ENCODE measurements at regions not wholly inside any gene's neighbourhood (a gene's known extent, or its start where the extent isn't known, plus 50 kb on each side); places are given as distances from the start of the nearest gene placed in this dataset.
"Not testable (repeated sequence)": the region's sequence is repeated elsewhere in the genome, so short reads cannot be mapped to it uniquely, and the experiment has no call there.

DNA sequence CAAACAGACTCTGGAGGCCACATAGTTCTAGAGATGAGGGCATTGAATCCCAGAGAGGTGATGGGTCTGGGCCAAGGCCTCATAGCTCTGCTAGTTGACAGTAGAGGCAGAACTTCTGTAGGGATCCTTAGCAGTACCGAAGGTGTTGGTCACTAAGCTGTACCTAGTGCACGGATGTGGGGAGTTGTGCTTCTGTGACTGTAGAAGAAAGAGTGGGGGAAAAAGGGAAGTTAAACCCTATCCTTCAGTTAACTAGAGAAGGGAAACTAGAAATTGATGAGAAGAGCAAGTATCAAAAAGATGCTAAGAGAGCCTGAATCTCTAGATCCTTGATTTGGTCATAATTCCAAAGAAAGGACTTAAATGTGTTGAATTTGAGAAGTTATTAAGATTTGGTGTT, 186.7 kb downstream of the NFKBIZ start:
- DNase-seq (ENCODE audit: low read depth): no peak

GRCh38 chr3:102036472-102036871, 187.2 kb downstream of the NFKBIZ start:
- DNase-seq (ENCODE audit: low read depth): no peak

DNA sequence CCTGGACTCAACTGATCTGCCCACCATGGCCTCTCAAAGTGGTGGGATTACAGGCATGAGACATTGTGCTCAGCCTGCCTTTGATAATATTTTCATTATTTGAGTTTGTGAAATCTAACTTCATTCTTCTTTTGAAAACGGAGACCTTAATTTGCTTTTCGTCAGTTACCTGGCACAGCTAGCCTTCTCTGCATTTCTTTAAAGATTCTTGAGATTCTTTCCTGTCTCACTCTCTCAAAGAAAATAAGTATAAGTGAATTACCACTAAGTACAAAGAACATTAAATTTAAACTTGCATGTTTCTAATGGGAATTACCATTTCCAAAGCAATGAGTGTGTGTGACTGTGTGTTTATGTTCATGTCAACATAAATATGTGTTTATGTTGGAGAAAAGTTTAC, 187.9 kb downstream of the NFKBIZ start:
- no peak for DNase-seq (ENCODE audit: low read depth)

GRCh38 chr3:102037791-102038190, 188.5 kb downstream of the NFKBIZ start:
- no peak for DNase-seq (ENCODE audit: low read depth)

DNA sequence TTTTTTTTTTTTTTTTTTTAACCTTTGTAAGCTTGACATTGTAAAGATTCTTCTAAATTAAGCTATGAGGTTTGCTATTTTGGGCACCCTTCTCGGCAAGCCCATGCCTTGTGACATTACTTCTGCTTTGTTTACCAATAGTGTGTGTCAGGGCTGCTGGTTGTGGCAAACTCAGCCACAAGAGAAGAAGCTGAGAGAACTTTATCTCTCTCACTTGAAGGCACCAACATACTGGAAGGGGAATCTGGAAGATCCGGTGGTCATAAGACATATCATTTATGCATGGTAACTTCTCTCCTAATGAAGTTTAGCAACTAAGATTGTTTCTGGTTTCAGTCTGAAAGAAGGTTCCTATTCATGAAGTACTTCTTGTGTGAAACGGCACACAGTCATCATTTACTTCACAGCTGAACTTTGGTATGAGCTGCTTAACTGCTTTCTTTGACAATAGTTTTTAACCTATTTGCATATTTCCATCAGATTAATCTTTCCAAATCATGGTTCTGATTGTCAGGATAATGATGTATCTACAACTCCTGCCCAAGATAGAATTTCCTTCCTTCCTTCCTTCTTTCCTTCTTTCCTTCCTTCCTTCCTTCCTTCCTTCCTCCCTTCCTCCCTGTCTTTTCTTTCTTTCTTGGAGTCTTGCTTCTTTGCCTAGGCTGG, 189.3 kb downstream of the NFKBIZ start:
- DNase-seq (ENCODE audit: low read depth): no peak

GRCh38 chr3:102040144-102040543, 190.8 kb downstream of the NFKBIZ start:
- not testable (repeated sequence) for DNase-seq (ENCODE audit: low read depth)

GRCh38 chr3:102053375-102053989, 204.2 kb downstream of the NFKBIZ start:
- no peak for DNase-seq (ENCODE audit: low read depth)

DNA sequence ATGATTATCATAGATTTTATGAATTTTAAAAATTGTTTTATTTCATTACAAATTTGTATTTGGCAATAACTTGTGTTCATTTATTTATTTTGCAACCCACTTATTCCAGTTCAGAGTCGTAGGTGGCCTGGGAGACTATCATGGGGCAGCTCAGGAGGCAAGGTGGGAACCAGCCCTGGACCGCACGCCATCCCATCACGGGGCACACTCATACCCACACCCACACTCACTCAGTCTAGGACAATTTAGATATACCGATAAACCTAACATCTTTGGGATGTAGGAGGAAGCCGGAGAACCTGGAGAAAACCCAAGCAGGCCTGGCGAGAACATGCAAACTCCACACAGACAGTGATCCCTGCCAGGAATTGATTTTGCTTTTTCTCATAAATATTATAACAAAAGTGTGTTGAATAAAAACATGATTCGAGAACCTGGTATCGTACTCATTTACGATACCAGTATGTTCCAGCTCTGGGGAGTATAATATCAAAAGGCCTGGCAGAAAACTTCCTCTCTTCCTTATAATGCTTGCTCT, 205.3 kb downstream of the NFKBIZ start:
- no peak for DNase-seq (ENCODE audit: low read depth)

DNA sequence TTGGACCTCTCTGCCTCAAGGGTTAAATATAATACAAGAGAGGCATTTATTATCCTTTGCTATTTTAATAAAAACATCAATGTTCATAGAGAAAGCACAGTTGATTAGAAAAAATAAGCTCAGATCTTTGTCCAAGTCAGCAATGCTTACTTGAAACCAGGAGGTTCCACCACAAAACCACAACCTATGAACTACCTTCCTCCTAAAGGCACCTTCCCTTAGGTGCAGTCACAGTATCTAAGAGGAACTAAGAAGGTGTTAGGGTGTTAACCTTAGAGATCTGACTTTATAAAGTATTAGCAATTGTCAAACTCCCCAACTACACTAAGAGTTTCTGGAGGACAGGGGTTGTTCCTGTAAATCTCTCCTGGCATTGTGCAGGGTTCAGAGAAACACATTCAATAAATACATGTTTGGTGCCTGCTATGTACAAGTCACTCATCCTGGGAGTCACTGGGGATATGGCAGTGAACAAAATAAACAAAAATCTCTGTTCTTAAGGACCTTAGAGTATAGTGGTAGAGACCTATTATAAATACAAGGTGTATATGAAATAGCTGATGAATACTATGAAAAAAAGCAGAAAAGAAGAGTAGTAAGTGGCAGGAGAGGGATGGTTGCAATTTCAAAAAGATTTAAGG, 208.6 kb downstream of the NFKBIZ start:
- DNase-seq (ENCODE audit: low read depth): no peak

DNA sequence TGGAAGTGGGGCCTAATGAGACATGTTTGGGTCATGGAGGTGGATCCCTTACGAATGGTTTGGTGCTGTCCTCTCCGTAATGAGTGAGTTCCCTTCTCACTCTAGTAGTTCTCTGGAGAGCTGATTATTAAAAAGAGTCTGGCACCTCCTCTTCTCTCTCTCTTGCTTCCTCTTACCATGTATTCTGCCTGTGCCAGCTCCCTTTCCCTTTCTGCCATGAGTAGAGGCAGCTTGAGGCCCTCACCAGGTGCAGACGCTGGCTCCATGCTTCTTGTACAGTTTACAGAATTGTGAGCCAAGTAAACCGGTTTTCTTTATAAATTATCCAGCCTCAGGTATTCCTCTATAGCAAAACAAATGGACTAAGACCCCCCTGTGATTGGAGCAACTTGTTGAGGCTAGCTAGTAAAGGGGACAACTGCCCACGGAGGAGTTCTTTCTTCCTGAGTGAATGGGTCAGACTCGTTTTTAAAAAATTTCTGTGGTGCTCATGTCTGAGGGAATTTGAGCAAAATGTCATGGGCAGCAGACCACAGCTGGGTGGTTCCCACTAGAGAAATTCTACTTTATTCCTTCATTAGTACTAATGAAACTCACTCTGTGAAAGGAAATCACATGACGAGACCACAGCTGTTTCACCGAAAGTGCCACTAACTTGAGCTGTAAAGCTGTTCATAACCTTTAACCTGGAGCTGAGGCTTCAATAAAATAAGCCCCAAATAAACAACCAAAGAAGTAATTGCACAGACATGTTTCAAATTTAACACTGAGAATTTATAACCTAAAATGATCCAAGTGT, 210.0 kb downstream of the NFKBIZ start:
- no peak for DNase-seq (ENCODE audit: low read depth)

GRCh38 chr3:102060814-102061213, 211.5 kb downstream of the NFKBIZ start:
- DNase-seq (ENCODE audit: low read depth): no peak

DNA sequence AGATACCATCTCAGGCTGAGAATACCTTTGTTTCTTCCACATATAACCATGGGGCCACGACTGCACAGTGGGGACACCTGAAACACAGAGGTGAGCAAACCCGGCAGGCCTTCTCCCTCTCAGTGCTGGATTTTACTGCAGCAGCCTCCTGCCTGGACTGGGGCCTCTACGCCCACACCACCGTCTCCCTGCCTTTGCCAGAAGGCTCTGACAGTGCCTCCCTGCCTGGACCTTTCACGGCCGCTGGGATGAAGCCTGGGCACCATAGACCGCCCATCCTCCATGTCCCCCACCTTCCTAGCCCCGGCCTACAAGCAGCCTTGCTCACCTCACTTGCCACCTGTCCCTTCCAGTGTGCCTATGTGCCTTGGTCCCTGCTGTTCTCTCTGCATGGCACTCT, 214.3 kb downstream of the NFKBIZ start:
- no peak for DNase-seq (ENCODE audit: low read depth)

DNA sequence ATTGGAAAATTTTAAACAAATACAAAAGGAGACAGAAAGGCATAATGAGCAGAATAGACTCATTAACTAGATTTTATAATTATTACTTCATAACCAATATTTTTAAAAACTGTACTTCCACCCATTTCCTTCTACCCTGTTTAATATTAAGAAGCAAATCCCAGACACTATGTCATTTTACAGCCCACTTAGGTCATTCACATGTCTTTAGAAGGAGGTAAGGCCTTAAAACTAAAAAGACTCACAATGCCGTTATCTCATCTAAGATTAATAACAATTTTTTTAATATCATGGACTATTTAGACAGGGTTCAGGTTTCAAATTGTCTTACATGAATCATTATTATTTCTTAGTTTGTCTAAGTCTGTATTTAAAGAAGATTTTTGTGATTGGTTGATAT, 217.2 kb downstream of the NFKBIZ start:
- no peak for DNase-seq (ENCODE audit: low read depth)

DNA sequence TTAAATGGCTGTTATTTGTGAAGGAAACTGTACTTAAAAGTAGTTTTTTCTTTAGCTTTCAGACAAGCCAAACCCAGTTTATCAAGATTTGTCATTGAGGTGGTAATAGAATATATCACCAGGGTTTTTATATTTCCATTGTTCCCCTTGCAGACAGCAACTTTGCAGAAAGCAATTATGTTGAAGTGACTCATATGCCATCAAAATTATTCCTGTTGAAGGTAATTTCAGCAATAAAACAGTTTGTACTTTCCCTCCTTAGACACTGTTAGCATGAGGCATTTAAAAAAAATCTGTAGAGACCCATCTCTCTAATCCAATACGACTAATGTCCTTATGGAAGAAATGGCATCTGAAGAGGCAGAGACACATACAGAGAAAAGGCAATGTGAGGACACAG, 219.0 kb downstream of the NFKBIZ start:
- no peak for DNase-seq (ENCODE audit: low read depth)

- no peak for DNase-seq (ENCODE audit: low read depth)
Measured at GRCh38 chr3:102068736-102069135, 219.4 kb downstream of the NFKBIZ start.

DNA sequence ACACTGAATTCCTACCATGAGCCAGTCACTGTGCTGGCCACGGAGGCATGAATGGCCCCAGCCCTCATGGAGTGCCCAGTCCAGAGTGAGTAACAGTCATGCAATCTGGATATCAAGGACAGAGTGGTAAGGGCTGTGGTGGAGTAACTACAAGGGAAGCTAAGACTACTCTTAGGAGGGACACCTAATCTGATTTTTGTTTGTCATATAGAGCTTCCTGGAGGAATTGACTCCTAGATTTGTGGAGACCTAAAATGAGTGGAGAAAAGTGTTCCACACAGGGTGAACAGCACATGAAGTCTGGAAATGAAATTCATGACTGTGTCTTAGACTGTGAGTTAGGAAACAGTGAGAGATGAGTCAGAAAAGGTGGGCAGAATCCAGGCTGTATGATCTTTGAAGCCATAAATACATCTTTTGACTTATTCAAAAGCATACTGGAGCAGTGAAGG, 219.9 kb downstream of the NFKBIZ start:
- DNase-seq (ENCODE audit: low read depth): no peak

DNA sequence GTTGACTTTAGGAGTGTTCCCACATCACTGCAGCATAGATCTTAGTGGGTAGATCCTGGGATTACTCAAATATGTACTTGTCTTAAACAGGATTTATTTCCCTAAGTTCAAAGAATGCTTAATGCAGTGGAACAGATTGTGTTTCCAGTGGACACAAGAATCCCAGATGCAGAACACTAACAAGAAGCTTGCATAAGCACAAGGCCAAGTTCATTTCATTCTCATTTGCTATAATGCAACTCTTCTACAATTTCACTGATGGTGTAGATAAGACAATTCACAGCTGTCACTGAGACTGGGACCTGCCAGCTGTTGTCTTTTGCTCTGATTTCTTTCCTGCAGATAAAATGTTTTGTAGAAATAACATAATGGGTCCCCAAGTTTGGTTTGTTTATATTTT, 225.6 kb downstream of the NFKBIZ start:
- no peak for DNase-seq (ENCODE audit: low read depth)

- DNase-seq (ENCODE audit: low read depth): no peak
Measured at GRCh38 chr3:102078401-102078800, 229.1 kb downstream of the NFKBIZ start.

DNA sequence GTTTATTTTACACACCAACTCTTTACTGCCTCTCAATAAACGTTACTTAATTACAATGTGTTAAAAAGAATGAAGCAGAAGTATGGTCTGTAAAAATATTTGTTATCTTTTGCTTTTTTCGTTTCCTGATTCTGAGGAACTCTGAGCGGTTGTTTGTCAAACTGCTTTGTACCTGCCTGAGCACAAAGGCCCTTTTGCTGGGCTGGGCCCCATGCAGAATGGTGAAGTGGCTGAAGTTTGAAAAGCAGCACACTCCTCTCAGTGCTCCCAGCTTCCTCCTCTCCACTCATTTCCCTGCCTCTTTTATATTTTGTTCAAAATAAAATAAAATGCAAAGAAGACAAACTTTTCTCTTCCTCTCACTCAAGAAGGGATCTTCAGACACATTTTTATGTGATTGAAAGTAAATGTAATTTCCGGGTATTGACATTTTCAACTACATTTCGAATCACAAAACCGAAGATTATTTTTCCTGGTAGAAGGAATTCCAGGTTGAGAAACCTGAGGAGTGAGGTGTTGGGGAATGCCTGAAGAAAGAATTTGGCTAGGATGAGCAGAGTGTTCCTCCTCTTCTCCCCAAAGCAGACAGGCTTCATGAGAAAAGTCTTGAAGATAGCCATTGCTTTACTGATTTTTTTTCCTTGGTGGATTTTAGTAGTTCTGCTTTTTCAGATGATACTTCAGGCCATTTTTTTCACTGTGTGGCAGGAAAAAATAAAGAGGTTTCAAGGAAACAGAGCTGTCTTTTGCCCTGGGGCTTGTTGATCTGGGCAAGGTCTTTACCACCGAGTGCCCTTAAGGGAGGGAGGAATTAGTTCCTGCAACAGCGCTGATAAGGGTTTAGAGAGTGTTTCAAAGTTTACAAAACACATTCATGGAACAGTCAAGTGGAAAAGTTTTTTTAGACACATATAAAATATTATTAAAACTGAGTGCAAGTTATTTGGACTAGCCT, 229.8 kb downstream of the NFKBIZ start:
- DNase-seq (ENCODE audit: low read depth): no peak

DNA sequence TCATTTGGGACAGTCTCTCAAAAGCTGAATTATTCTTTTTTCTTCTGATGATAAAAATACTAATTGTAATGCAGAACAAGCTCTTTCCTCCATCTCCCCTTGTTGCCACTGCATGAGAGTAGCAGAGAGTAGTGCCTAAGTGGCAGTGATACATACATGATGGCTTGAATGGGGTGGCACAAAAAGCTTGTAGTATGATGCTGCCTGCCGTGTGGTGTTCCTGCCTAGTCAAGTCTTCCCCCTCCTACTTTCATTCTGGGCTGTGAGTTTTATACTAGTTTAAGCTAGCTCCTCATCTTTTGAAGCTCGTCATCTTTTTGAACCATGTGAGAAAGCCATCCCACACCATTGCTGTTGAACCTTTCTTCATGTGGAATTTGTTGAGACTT, 230.5 kb downstream of the NFKBIZ start:
- DNase-seq (ENCODE audit: low read depth): no peak

- DNase-seq (ENCODE audit: low read depth): no peak
Measured at GRCh38 chr3:102081572-102082289, 232.4 kb downstream of the NFKBIZ start.

Measured in stimulated activated CD8-positive, alpha-beta memory T cell treated with anti-CD3 and anti-CD28 coated beads, Interleukin-12 subunit alpha, Interleukin-12 subunit beta, amount 100 ng/mL, for 4 hours (primary cell).